SKM-1 treated with dmso at 0.1 percent for 144 hours (cell line): ENCODE measurements at regions not wholly inside any gene's neighbourhood (a gene's known extent, or its start where the extent isn't known, plus 50 kb on each side); places are given as distances from the start of the nearest gene placed in this dataset.
"Not testable (repeated sequence)": the region's sequence is repeated elsewhere in the genome, so short reads cannot be mapped to it uniquely, and the experiment has no call there.

Experiments used
- DNase-seq: peaks from one replicate; lab custom pipeline; 2025; ENCODE audit not compliant: unreplicated experiment; lab: John Stamatoyannopoulos, UW

GRCh38 chr5:163569284-163569683, 63.9 kb downstream of the MAT2B start:
- no peak for DNase-seq

GRCh38 chr5:163571744-163572143, 66.3 kb downstream of the MAT2B start:
- no peak for DNase-seq

GRCh38 chr5:163574472-163575440, 69.3 kb downstream of the MAT2B start:
- no peak for DNase-seq

GRCh38 chr5:163578652-163579051, 73.2 kb downstream of the MAT2B start:
- DNase-seq: no peak

GRCh38 chr5:163579729-163580128, 74.3 kb downstream of the MAT2B start:
- no peak for DNase-seq

GRCh38 chr5:163580516-163580915, 75.1 kb downstream of the MAT2B start:
- no peak for DNase-seq

- not testable (repeated sequence) for DNase-seq
These were observed 78.2 kb downstream of the MAT2B start for GRCh38 chr5:163583491-163584153.

- DNase-seq: no peak
These were observed 79.8 kb downstream of the MAT2B start for GRCh38 chr5:163585206-163585605.

GRCh38 chr5:163586531-163586956, 81.1 kb downstream of the MAT2B start:
- no peak for DNase-seq

GRCh38 chr5:163594951-163595350, 89.5 kb downstream of the MAT2B start:
- DNase-seq: no peak

- no peak for DNase-seq
These were observed 90.7 kb downstream of the MAT2B start for GRCh38 chr5:163595932-163596607.

GRCh38 chr5:163596608-163597315, 91.3 kb downstream of the MAT2B start:
- no peak for DNase-seq

- DNase-seq: no peak
These were observed 98.6 kb downstream of the MAT2B start for GRCh38 chr5:163604013-163604412.

- no peak for DNase-seq
These were observed 101.8 kb downstream of the MAT2B start for GRCh38 chr5:163607256-163607655.

- no peak for DNase-seq
These were observed 103.2 kb downstream of the MAT2B start for GRCh38 chr5:163608621-163609020.

- no peak for DNase-seq
These were observed 104.5 kb downstream of the MAT2B start for GRCh38 chr5:163609910-163610309.

GRCh38 chr5:163612358-163613149, 107.1 kb downstream of the MAT2B start:
- DNase-seq: no peak

- no peak for DNase-seq
These were observed 107.7 kb downstream of the MAT2B start for GRCh38 chr5:163613150-163613442.

- no peak for DNase-seq
These were observed 109.4 kb downstream of the MAT2B start for GRCh38 chr5:163614787-163615186.

- DNase-seq: no peak
These were observed 114.0 kb downstream of the MAT2B start for GRCh38 chr5:163619273-163619934.
